Kidney epithelial cell (primary cell): ENCODE measurements at regions not wholly inside any gene's neighbourhood (a gene's known extent, or its start where the extent isn't known, plus 50 kb on each side); places are given as distances from the start of the nearest gene placed in this dataset.
A peak's percentile ranks its signal among the peaks of the same experiment; 100 is the strongest.

Source experiments
- DNase-seq: peaks from one replicate; pipeline ENCODE4 v3.0.0-alpha.2; 2010; ENCODE audit warnings: low read depth
- H3K27me3 ChIP-seq: 2 replicates; pipeline ENCODE4 v1.6.0; 2011; ENCODE audit warnings: low read length; ENCODE audit not compliant: control insufficient read depth, insufficient read depth
- H3K36me3 ChIP-seq: 2 replicates; pipeline ENCODE4 v1.5.1; 2011; ENCODE audit warnings: low read length; ENCODE audit not compliant: control insufficient read depth, insufficient read depth
- H3K4me3 ChIP-seq: 2 replicates; pipeline ENCODE4 v1.5.1; 2011; ENCODE audit warnings: low read depth, mild to moderate bottlenecking, control low read depth, low read length
- CTCF ChIP-seq: IDR thresholded peaks from 2 replicates; pipeline ENCODE4 v1.5.1; 2011; ENCODE audit warnings: mild to moderate bottlenecking, moderate library complexity, low read length, control low read depth, inconsistent platforms; ENCODE audit not compliant: insufficient read depth, poor library complexity, severe bottlenecking

GRCh38 chr7:47149208-47149839 is 432.6 kb downstream of the TNS3 start:
- DNase-seq: no peak
- Histone ChIP-seq H3K36me3 (no peaks in the 10 kb centered on the region), H3K4me3 (no peak overlapping the region), H3K27me3 (no peaks in the 10 kb centered on the region)
- TF ChIP-seq CTCF: no peak

- H3K27me3 ChIP-seq: no peaks in the 10 kb centered on the region
- no peak for TF ChIP-seq CTCF
- no peaks in the 10 kb centered on the region for H3K36me3 ChIP-seq
- H3K4me3 ChIP-seq: no peak overlapping the region
- DNase-seq: no peak
These were observed 433.2 kb downstream of the TNS3 start for GRCh38 chr7:47148536-47149207.

- Histone ChIP-seq H3K36me3 (no peaks in the 10 kb centered on the region), H3K4me3 (no peak overlapping the region), H3K27me3 (no peaks in the 10 kb centered on the region)
- no peak for TF ChIP-seq CTCF
- DNase-seq: peak; percentile 88
These were observed 434.7 kb downstream of the TNS3 start for GRCh38 chr7:47147213-47147631.

GRCh38 chr7:47145982-47146381 is 435.9 kb downstream of the TNS3 start:
- no peak for TF ChIP-seq CTCF
- DNase-seq: no peak
- no peaks in the 10 kb centered on the region for H3K27me3 ChIP-seq
- no peaks in the 10 kb centered on the region for H3K36me3 ChIP-seq
- H3K4me3 ChIP-seq: no peak overlapping the region

- H3K36me3 ChIP-seq: no peaks in the 10 kb centered on the region
- TF ChIP-seq CTCF: no peak
- no peak overlapping the region for H3K4me3 ChIP-seq
- DNase-seq: no peak
- H3K27me3 ChIP-seq: no peaks in the 10 kb centered on the region
These were observed 436.7 kb downstream of the TNS3 start for GRCh38 chr7:47145186-47145725.
